GM12874 (cell line): ENCODE measurements at regions not wholly inside any gene's neighbourhood (a gene's known extent, or its start where the extent isn't known, plus 50 kb on each side); places are given as distances from the start of the nearest gene placed in this dataset.

ENCODE experiments used
- TF ChIP-seq, protein P1 (sequence below): IDR thresholded peaks from 2 replicates; pipeline ENCODE4 v1.5.1; 2011; ENCODE audit warnings: low read depth, mild to moderate bottlenecking, control low read depth, low read length, moderate library complexity; ENCODE audit not compliant: insufficient read depth

GRCh38 chr11:92886243-92886905 is 83.1 kb upstream of the MTNR1B start:
- TF ChIP-seq, protein P1, sequence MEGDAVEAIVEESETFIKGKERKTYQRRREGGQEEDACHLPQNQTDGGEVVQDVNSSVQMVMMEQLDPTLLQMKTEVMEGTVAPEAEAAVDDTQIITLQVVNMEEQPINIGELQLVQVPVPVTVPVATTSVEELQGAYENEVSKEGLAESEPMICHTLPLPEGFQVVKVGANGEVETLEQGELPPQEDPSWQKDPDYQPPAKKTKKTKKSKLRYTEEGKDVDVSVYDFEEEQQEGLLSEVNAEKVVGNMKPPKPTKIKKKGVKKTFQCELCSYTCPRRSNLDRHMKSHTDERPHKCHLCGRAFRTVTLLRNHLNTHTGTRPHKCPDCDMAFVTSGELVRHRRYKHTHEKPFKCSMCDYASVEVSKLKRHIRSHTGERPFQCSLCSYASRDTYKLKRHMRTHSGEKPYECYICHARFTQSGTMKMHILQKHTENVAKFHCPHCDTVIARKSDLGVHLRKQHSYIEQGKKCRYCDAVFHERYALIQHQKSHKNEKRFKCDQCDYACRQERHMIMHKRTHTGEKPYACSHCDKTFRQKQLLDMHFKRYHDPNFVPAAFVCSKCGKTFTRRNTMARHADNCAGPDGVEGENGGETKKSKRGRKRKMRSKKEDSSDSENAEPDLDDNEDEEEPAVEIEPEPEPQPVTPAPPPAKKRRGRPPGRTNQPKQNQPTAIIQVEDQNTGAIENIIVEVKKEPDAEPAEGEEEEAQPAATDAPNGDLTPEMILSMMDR, result peak; percentile 54

- TF ChIP-seq, protein P1, result no peak
These were observed 80.8 kb upstream of the MTNR1B start for GRCh38 chr11:92888696-92889095.

DNA sequence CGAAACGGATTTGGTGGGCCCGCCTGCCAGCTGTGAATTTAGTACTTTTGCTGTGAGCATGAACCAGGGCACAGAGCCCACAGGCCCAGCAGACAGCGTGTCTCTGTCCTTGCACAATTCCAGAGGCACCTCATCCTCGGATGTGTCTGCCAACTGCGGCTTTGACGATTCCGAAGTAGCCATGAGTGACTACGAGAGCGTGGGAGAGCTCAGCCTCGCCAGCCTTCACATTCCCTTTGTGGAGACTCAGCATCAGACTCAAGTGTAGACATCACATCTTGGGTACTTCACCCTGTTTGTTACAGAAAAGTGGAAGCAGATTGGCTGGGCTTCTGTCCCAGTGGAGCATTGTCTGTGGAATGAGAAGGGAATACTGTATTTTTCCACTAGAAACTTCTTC is 78.6 kb upstream of the MTNR1B start:
- TF ChIP-seq, protein P1, result no peak

- TF ChIP-seq, protein P1, result no peak
These were observed 76.4 kb upstream of the MTNR1B start for GRCh38 chr11:92892802-92893684.

DNA sequence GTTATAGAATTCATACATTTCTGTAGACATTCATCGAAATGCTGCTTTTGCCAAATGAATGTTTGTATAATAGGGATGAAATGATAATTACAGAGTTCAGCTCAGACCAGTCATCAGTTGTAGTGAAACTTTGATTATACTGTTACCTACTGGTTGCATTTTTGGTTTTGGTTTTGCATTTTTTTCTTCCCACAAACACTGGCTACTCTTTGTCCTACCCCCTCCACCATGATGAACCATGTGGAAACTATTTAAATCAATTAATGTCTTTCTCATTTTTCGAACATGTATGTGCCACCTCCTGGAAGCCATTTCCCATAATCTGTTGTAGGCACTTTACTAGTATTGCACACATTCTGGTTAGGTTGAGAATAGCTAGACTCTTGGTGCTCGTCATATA is 75.3 kb upstream of the MTNR1B start:
- TF ChIP-seq, protein P1, result no peak

GRCh38 chr11:92897487-92897886 is 72.0 kb upstream of the MTNR1B start:
- TF ChIP-seq, protein P1, result no peak

- TF ChIP-seq, protein P1, result no peak
These were observed 67.0 kb upstream of the MTNR1B start for GRCh38 chr11:92902417-92902816.
